ENCODE measurements at regions not wholly inside any gene's neighbourhood (a gene's known extent, or its start where the extent isn't known, plus 50 kb on each side); places are given as distances from the start of the nearest gene placed in this dataset.
"Not testable (repeated sequence)": the region's sequence is repeated elsewhere in the genome, so short reads cannot be mapped to it uniquely, and the experiment has no call there.

- no peak for DNase-seq
Measured at GRCh38 chr13:76829572-76830327, 56.5 kb downstream of the KCTD12 start.

GRCh38 chr13:76828316-76828741 is 57.9 kb downstream of the KCTD12 start:
- no peak for DNase-seq

GRCh38 chr13:76826527-76826926 is 59.7 kb downstream of the KCTD12 start:
- no peak for DNase-seq

- no peak for DNase-seq
Measured at GRCh38 chr13:76825430-76825829, 60.8 kb downstream of the KCTD12 start.

GRCh38 chr13:76823969-76824368 is 62.2 kb downstream of the KCTD12 start:
- DNase-seq: no peak

GRCh38 chr13:76822698-76823267 is 63.4 kb downstream of the KCTD12 start:
- DNase-seq: no peak

- not testable (repeated sequence) for DNase-seq
Measured at GRCh38 chr13:76821222-76821621, 65.0 kb downstream of the KCTD12 start.

- DNase-seq: no peak
Measured at GRCh38 chr13:76820759-76821158, 65.4 kb downstream of the KCTD12 start.

GRCh38 chr13:76816394-76816793 is 69.8 kb downstream of the KCTD12 start:
- peak; percentile 40 for DNase-seq

GRCh38 chr13:76815344-76815743 is 70.9 kb downstream of the KCTD12 start:
- no peak for DNase-seq

GRCh38 chr13:76813891-76814290 is 72.3 kb downstream of the KCTD12 start:
- no peak for DNase-seq

GRCh38 chr13:76813000-76813691 is 73.1 kb downstream of the KCTD12 start:
- DNase-seq: no peak

- no peak for DNase-seq
Measured at GRCh38 chr13:76812206-76812897, 73.9 kb downstream of the KCTD12 start.

- DNase-seq: no peak
Measured at GRCh38 chr13:76809389-76809788, 76.8 kb downstream of the KCTD12 start.

- DNase-seq: no peak
Measured at GRCh38 chr13:76808927-76809326, 77.3 kb downstream of the KCTD12 start.

- no peak for DNase-seq
Measured at GRCh38 chr13:76804801-76805200, 81.4 kb downstream of the KCTD12 start.

GRCh38 chr13:76803831-76804230 is 82.4 kb downstream of the KCTD12 start:
- DNase-seq: no peak

- no peak for DNase-seq
Measured at GRCh38 chr13:76800943-76801342, 85.3 kb downstream of the KCTD12 start.

GRCh38 chr13:76799696-76800095 is 86.5 kb downstream of the KCTD12 start:
- DNase-seq: peak; percentile 45

GRCh38 chr13:76798037-76798436 is 88.2 kb downstream of the KCTD12 start:
- no peak for DNase-seq

GRCh38 chr13:76797361-76797760 is 88.8 kb downstream of the KCTD12 start:
- DNase-seq: no peak

GRCh38 chr13:76796851-76797250 is 89.4 kb downstream of the KCTD12 start:
- no peak for DNase-seq

Data from NCI-H774 (cell line).